ENCODE measurements at regions not wholly inside any gene's neighbourhood (a gene's known extent, or its start where the extent isn't known, plus 50 kb on each side); places are given as distances from the start of the nearest gene placed in this dataset.

DNA sequence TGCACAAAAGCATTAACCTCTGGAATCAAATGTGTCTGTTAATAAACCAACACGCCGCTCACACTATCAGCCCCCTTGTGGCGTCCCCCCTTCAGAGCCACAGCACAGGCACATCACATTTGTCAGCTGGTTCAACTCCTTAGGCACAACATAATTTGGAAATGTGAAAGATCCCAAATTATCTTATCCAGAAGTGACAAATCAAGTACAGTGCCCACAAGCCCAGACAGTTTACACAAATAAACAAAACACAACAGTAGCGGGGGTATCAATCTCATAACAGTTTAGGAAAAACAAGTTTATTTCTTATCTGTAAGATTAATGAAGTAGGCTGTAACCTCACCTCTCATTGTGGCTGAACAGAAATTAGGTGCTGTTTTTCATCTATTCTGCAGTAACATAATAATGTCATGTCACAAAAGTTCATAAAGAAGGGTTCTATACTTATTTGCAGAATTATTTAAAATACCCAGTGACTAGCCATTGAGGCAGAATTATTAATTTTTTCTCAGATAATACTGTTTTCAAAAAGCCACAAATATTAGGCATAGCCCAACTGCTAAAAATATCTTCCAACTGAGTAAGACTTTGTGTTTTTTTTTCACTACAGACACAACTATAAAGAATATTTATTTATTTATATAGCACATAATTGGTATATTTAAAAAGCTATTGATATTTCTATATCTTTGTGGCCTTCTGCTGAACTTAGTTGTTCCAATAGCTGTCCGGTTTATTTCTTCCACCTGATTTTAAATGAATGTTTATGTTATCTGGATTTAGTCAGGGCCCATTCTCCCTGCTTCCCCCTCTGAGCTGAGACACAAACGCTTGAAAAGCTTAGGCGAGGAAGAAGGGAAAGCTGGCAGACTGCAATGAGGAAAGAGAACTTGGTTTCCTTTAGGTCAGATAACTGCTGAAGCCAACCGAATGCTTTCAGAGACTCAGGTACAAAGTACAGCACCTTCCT lies 214.7 kb downstream of the QDPR start:
- TF ChIP-seq CTCF (IDR thresholded peaks at IDR 0.05) (no peak), POLR2A (IDR thresholded peaks at IDR 0.05) (no peak)
